ENCODE measurements at regions not wholly inside any gene's neighbourhood (a gene's known extent, or its start where the extent isn't known, plus 50 kb on each side); places are given as distances from the start of the nearest gene placed in this dataset.
"Not testable (repeated sequence)": the region's sequence is repeated elsewhere in the genome, so short reads cannot be mapped to it uniquely, and the experiment has no call there.

- H3K4me3 ChIP-seq (ENCODE audit: low read depth, low read length), result no peak overlapping the region
- no peak for TF ChIP-seq CTCF (IDR thresholded peaks at IDR 0.05; ENCODE audit: insufficient read depth, low read depth, low read length)
- DNase-seq (ENCODE audit: low read depth), result no peak
Measured at GRCh38 chr9:102435427-102435826, 559.7 kb upstream of the CYLC2 start.

- H3K4me3 ChIP-seq (ENCODE audit: low read depth, low read length), result no peak overlapping the region
- no peak for TF ChIP-seq CTCF (IDR thresholded peaks at IDR 0.05; ENCODE audit: insufficient read depth, low read depth, low read length)
- no peak for DNase-seq (ENCODE audit: low read depth)
Measured at GRCh38 chr9:102434545-102434944, 560.6 kb upstream of the CYLC2 start.

- no peak overlapping the region for H3K4me3 ChIP-seq (ENCODE audit: low read depth, low read length)
- no peak for DNase-seq (ENCODE audit: low read depth)
- TF ChIP-seq CTCF (IDR thresholded peaks at IDR 0.05; ENCODE audit: insufficient read depth, low read depth, low read length), result no peak
Measured at GRCh38 chr9:102428305-102428704, 566.8 kb upstream of the CYLC2 start.

- H3K4me3 ChIP-seq (ENCODE audit: low read depth, low read length); DNase-seq (ENCODE audit: low read depth): not testable (repeated sequence)
Measured at GRCh38 chr9:102416251-102416650, 578.9 kb upstream of the CYLC2 start.

- no peak for TF ChIP-seq CTCF (IDR thresholded peaks at IDR 0.05; ENCODE audit: insufficient read depth, low read depth, low read length)
- no peak overlapping the region for H3K4me3 ChIP-seq (ENCODE audit: low read depth, low read length)
- no peak for DNase-seq (ENCODE audit: low read depth)
Measured at GRCh38 chr9:102405218-102405867, 589.8 kb upstream of the CYLC2 start.

- no peak for TF ChIP-seq CTCF (IDR thresholded peaks at IDR 0.05; ENCODE audit: insufficient read depth, low read depth, low read length)
- DNase-seq (ENCODE audit: low read depth), result no peak
- H3K4me3 ChIP-seq (ENCODE audit: low read depth, low read length), result no peak overlapping the region
Measured at GRCh38 chr9:102403514-102403913, 591.6 kb upstream of the CYLC2 start.

- H3K4me3 ChIP-seq (ENCODE audit: low read depth, low read length), result no peak overlapping the region
- TF ChIP-seq CTCF (IDR thresholded peaks at IDR 0.05; ENCODE audit: insufficient read depth, low read depth, low read length), result no peak
- DNase-seq (ENCODE audit: low read depth), result no peak
Measured at GRCh38 chr9:102398205-102398604, 596.9 kb upstream of the CYLC2 start.

- DNase-seq (ENCODE audit: low read depth); H3K4me3 ChIP-seq (ENCODE audit: low read depth, low read length): not testable (repeated sequence)
Measured at GRCh38 chr9:102385620-102386019, 609.5 kb upstream of the CYLC2 start.
